Forelimb muscle (tissue), 1 donor: ENCODE measurements at regions not wholly inside any gene's neighbourhood (a gene's known extent, or its start where the extent isn't known, plus 50 kb on each side); places are given as distances from the start of the nearest gene placed in this dataset.
"Not testable (repeated sequence)": the region's sequence is repeated elsewhere in the genome, so short reads cannot be mapped to it uniquely, and the experiment has no call there.

ENCODE experiments used
- DNase-seq: peaks from one replicate; pipeline ENCODE4 v3.0.0-alpha.2; 2013; ENCODE audit warnings: low read depth

DNA sequence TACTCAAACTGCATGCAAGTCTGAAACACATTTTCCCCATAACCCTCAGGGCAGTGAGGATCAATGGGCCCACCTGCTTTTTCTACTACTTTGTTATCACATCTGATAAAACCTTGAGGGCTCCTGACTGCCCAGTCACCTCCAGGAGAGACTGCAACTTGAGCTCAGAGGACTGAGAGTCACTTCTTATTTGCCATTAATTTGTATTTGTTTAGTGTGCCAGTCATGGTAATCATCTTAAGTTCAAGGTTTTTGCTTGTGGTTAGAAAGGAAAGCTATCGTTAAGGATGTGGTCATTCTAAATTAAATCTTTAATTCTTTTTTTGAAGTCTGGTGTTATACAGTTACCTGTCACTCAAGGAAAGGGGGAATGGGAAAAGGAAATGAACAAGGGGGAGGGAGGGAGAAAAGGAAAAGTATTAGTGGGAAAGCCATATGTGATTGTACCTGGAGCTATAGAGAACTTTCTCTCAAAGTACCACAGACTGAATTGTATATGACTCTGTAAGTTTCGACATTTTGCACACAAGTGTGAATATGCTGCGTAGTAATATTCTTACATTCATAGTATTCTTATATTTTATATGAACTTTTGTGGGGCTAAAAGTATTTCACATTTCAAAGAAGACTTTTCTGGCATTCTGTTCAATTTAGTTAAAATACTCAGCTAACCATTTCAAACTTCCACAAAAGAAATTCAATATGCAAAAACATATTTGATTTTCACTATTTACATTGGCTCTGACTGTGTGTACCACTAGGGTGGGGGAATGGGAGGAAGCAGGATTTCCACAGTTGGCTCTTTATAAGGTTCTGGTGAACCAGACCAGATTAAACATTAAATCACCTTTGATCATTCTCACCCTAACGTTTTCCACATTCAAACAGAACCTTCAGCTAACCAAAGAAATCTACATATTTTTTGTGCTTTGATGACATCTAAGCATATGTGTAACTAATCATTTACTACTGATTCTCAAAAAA lies 166.5 kb upstream of the ATP11B start:
- DNase-seq: no peak

DNA sequence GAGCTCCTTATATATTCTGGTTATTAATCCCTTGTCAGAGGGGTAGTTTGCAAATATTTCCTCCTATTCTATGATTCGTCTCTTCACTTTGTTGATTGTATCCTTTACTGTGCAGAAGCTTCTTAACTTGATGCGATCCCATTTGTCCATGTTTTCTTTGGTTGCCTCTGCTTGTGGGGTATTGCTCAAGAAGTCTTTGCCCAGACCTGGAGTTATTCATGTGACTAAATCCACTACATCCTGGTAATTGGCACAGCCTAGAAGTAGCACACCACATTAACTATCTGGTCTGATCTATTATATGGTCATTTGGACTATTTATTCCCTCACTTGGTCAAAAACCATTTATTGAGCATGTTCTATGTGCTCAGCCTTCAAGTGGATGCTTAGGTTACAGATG lies 164.8 kb upstream of the ATP11B start:
- no peak for DNase-seq

DNA sequence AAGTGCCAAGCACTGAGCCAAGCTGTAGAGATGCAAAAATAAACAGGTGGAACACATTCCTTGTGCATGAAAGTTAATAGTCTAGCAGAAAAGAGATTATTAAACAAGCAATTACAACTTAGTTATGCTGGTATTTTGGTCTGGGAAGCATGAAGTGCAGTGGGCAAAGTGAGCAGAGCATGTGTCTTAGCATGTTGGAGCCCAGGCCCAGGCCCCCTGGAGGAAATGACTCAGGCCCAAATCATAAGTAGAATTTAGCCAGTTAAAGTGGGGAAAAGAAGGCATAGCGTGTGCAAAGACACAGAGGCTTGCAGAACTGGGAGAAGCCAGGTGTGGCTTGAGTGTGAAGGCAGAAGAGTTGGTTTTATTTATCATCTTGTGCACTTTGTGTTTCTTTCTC lies 163.8 kb upstream of the ATP11B start:
- no peak for DNase-seq

DNA sequence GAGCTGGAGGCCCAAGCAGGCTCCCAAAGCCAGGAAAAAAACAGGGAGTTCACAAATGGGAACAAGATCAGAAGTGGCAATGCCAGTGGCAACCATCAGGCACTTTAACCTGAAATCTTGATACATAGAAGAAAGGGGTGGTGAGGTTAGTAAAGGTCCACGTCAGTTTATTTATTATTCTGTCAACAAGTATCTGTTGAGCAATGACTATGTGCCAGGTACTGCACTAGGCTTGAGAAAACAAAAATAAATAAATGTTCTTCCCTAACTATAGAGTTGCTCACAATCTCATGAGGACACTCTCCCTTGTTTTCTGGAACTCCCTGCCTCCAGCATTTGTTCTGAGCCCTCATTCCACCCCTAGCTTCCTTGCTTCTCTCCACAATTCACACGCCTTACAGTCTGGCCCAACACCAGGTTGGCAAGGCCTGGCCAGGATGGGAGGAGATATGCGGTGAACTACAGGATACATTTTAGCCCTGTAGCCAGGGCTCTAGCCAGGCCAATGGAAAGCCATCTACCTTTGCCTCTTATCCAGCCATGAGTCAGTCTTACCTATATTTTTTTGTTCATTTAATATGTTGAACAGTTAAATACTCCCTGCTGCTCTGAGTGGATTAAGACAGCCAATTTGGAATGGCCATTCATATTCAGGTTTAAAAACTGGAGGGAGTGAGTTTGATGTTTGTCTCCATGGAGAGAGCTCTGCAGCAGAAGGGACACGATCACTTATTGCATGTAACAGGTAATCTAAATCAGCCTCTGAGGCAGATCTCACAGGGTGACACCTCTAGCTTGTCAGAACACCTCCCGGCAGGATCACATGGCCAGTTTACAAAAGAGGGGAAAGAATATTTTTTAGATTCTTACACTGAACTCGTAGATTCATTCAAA lies 161.9 kb upstream of the ATP11B start:
- no peak for DNase-seq

DNA sequence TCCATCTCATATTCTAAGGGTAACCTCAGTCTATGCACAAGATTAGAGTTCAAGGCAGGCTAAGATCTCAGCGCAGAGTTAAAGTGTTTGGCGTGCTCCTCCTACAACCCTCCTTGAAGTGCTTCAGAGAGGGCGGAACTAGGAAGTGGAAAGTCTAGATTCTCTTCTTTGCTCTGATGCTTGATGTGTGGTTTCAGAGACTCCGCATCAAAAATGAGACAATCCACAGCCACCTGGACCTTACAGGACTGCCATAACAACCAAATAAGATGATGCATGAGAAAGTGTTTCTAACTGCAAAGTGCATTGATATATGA lies 161.3 kb upstream of the ATP11B start:
- no peak for DNase-seq

DNA sequence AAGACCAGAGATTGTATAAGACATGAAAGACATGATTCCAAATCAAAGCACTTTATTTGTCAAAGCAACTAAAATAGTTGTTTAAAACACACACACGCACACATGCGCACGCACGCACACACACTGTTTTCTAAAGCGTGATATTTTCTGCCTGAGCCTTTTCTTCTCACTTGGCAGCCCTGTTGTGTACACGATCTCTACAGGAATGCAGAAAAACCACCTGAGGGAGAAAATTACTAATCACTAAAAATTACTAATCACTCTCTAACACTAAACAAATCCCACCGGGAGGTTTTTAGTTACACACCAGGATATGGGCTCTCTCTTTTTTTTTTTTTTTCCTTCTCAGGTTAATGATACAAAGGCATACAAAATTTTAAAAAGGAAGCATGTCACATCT lies 160.1 kb upstream of the ATP11B start:
- no peak for DNase-seq

DNA sequence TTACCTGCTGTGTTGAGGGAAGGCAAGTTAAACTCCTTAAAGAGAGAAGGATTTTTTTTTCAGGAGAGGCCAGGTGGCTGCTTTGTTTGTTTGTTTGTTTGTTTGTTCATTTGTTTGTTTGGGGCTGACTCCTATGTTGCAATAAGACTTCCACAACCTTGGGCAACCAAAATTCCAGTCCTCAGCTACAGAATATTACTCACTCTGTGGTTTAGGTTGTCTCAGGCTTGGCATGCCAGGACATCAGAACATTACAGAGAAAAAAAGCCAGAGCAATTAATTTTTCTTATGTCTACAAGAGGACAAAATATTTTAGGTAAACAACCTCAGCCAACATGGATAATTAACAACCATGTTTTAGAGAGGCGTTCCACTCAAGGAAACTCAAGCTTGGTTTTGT lies 156.7 kb upstream of the ATP11B start:
- DNase-seq: no peak

DNA sequence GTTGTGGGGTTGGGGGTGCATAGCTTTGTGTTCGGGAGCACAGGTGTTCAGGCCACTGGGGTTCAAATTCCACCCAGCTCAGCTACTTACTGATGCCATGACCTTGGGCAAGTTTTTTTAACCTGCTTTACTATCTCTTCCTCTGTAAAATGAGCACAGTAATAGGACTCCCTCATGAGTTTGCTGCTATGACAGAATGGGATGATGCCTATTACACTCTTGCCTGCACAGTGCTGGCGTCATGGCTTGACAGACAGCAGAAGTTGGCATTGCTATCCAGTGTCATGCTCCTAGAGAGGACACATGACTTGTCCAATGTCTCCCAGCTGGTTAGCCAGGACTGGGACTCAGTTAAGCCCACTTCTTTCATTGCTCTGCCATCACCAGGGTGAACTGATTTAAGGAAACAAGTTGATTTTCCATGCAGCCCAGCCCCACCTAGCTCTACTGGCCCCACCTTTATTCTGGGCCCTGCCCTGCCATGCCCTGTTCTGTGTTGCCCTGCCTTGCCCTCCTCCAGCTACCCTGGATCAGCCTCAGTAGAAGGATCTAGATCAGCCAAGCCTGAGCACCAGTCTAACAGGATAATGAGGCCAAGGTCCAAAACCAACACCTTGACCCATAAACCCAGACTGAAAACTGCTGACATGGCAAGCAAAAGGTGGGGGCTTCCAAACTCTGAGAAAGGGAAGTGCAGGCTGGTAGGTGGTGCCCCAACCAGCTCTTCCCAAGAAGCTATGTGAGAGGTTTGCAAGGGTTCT lies 155.8 kb upstream of the ATP11B start:
- no peak for DNase-seq

DNA sequence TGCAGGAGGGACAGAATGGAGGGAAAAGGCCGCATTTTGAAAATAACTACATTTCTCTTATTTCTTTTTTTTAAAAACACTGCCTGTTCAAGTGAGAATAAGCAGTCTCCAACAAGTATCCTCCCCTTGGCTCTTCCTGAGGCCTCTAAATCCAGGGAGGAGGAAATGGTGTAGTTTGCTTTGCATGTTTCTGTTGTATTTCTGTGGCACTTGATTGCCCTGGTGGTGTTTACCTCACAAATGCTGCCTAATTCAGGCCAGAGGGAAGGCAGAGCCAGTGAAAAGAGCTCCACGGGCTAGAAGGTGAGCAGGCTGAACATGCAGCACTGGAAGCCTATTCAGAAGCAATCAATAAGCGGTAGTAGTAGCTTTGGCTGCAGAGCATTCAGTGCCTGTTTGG lies 149.3 kb upstream of the ATP11B start:
- no peak for DNase-seq

DNA sequence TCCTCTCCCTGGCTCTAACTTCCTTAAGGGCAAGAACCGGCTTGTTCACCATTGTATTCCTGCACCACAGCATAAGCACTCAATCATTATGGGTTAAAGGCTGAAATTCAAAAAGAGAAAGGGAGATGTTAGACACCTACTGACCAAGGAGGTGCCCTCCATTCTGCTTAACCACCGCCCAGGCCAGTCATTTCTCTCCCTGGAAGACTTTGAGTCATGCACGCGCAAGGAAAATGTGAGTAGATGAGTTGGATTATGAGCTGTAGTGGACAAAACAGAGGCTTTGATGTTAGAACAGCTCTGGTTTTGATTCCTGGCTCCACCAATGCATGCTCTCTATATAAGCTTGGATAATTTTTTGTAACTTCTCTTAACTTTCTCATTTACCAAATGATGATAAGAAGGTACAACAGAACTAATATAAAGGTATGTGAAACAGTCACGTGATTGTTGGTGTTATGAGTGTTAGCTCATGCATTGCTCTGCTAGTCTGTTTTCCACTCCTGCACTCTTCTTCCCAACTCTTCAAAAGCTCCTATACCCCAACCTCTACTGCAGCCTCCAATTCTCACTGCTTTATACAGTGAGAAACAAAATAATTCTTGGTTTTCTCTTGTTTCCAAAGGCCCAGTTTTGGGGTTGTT lies 148.4 kb upstream of the ATP11B start:
- DNase-seq: no peak

DNA sequence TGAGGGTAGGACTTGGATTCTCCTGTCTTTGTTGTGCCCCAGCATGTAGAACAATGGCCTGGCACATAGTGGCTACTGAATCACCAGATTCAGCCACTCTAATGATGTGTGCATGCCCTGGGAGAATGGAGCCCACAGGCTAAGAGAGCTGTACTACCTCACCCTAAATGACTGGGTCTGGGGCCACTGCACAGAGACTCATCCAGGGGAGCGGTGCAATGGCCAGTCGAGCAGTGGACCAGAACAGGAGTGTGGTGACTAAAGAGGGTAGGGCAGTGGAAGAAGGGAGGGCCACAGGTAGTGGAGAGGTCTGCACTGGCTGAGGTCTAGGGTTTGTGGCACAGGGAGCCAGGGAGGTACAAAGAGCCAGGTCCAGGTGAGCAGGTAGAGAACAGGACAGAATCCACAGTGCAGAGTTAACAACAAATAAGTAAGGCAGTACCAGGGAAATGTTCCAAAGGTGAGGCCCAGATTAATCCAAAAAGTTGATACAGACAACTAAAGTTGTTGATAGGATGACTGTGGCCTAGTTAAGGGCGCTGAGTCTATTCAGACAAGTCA lies 142.7 kb upstream of the ATP11B start:
- no peak for DNase-seq

DNA sequence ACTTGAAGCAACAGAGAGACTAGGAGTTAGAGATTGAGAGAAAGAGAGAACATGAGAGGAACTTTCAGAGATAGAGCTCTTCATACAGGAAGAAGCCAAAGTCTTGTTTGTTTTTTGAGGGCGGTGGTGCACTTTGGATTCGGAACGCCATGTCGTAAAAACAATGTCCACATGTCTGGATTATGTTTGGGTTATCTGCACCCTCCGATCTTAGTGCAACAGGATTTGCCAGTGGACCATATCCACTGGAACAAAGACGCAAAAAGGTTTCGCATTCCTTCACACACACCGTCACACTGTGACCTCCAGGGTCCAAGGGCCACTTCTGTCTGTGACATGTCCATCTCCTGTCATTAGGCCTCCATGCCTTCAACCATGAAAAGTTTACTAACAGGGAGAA lies 141.8 kb upstream of the ATP11B start:
- no peak for DNase-seq

DNA sequence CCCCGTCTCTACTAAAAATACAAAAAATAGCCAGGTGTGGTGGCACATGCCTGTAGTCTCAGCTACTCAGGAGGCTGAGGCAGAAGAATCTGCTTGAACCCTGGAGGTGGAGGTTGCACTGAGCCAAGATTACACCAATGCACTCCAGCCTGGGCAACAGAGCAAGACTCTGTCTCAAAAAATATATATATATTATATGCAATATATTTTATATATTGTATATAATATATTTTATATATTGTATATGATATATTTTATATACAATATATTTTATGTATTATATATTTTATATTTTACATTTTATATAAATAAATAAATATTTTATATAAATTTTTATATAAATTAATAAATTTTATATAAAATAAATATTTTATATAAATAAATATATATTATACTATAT lies 140.2 kb upstream of the ATP11B start:
- not testable (repeated sequence) for DNase-seq

DNA sequence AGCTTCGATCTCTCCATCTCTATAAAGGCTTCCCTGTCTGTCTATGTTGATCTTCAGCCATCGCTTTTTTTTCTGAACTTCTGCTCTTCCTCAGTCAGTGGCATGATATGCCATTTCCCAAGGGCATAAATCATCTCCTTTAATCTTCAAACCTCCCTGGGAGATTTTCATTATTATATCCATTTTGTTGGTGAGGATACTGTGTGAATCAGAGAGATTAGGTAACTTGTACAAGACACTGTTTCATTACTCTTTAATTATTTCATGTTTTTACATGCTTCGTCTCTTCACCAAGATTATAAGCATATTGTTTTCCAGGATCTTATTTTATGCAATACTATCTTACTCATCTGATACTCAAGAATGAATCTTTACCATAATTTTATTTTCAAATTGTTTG lies 124.8 kb upstream of the ATP11B start:
- no peak for DNase-seq

DNA sequence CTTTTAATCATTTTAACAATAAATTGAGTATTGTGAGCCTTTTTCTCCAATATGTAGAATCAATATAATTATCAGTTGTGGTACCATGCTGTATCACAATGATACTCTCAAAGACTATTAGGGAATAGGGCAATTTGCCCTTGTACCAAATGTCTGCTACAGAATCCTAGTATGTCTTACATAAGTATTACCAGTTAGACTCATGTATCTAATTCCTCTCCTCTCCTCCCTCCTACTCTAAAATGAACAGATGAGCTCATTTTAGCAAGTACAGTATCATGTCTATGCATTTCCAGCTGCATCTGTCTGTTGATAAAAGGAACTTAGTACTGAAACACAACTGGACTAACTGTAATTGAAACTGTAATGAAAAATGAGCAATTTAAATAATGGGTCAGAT lies 124.3 kb upstream of the ATP11B start:
- no peak for DNase-seq

DNA sequence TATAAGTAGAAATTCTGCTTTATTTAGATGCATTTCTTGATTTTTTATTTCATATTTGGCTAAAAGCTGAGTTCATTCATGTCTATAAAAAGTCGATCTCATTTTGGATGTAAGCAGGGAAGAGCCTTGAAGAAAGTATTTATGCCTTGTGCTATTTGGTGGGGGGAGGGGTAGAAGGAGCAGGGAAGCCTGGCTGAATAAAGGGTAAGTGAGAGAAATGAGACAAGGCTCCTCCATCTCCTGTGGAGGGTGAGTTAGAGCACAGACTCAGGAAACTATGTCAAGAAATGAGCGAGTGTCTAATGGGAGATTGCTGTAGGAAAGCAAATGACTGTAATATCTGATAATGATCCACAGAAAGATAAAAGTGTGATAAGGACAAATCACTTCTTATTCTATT lies 121.8 kb upstream of the ATP11B start:
- no peak for DNase-seq

DNA sequence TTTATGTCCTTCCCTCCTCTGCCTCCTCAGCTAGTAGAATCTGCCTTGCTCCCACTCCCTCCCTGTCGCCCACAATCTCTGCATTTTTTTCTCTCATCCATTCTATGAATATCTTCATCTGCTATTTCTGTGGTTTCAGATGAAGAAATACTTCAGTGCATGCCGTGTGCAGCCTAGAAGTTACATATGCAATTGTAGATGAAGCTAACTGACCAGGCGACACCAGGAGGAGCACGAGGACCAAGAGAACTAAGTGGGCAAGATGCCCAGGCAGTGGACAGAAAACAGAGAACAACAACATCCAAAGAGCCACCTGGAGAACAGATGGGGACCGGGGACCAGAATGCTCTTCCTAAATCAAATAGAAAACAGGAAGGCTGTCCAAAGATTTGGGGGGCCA lies 121.4 kb upstream of the ATP11B start:
- DNase-seq: no peak

DNA sequence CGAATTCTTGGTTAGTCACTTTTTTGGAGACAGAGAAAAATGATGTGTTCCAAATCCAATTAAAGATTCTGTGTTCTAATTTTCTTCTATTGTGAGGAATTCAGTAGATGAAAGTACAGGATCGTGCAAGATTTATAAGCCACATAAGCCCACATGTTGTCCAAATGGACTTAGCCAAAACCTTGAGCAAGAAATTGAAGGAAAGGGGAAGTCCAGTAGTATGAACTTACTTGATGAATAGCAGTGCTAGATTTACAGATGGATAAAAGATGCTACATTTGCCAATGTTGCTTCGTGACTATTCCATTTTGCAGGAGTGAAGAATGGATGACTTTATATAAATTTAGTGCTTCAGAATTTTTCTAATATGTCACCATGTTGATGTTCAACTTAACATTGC lies 120.0 kb upstream of the ATP11B start:
- DNase-seq: no peak

DNA sequence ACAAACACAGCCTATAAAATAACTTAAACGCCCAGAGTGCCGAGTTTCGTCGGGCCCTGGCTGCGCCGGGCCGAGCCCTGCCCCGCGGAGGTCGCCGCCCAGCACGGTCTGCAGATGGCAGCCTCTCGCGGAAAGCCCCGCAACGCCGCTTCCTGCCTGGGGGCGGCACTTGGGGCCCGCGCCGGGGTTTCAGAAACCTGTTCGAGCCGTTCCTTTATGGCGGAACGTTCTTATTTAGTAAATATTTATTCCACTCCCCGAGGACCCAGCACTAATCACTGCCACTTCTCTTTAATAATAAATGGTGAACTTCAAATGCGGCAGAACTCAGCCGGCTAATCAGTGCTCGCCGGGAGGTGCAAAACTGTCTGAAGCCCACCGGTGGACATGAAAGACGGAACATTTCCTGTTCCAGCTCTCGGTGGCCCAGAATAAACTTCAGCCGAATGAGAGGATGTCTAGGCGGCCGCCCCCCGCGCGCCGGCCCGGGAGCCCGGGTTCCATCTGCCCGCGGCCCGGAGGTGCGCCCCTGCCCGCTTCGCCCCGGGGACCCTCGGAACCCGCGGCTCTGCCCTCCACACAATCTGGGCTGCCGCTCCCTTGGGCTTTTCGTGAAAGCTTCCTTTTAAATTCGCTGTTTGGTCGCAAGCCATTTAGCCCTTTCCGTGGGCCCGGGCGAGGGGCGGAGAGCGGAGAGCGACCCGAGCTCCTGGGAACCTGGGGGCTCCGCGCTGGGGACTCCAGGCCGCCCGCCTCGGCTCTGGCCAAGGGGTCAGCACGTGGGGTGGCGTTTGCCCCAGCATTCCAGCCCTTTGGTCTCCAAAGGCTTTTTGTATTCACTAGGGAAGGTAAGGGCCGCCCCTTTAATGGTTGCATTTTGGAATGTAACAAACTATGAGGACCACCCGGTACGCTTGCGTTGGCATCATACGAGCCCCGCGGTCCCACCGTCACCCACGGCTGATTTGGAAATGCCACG lies 110.8 kb upstream of the ATP11B start:
- no peak for DNase-seq

DNA sequence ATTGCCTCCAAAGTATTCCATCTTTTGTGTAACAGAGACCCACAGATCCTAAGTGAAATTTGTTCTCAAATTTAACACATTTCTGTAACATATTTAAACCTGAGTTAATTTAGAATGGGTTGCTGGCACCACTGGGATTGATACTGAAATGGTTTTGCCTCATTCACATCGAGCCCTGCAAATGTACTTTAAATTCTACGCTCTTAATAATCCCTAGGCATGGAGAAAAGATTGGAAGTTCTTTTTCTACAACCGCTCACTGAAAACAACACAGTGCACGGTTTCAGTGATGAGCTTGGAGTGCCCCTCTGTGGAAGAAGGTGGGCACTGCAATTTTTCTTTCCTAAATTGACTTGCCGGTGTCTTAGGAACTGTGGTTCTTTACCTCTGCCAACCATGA lies 109.9 kb upstream of the ATP11B start:
- DNase-seq: peak; percentile 40
